Adrenal gland (tissue), 9 donors: ENCODE measurements at regions not wholly inside any gene's neighbourhood (a gene's known extent, or its start where the extent isn't known, plus 50 kb on each side); places are given as distances from the start of the nearest gene placed in this dataset.

ENCODE experiments used
- DNase-seq, 7 donors: peaks; one replicate each; pipeline ENCODE4 v3.0.0-alpha.2; 2019 to 2020
- H3K27ac ChIP-seq, 5 donors: fragments of 200-600 bp; sonication (generic) in 4 of 5; 1 replicate in 3 of 5; 2 replicates in 2 of 5; pipeline versions ENCODE4 v1.5.1 to v1.8.0; 2016 to 2020; ENCODE audit warnings: mild to moderate bottlenecking in 1 of 5
- H3K27me3 ChIP-seq: fragments of 200-600 bp; 2 replicates; pipeline ENCODE4 v1.8.0; 2021
- H3K36me3 ChIP-seq, 2 donors: fragments of 200-600 bp; replicated peaks in 1 of 2; 1 replicate in 1 of 2; 2 replicates in 1 of 2; pipeline versions ENCODE4 v1.5.1 to v1.8.0; 2018 to 2022
- H3K4me1 ChIP-seq, 2 donors: fragments of 200-600 bp; replicated peaks in 1 of 2; 1 replicate in 1 of 2; 2 replicates in 1 of 2; pipeline versions ENCODE4 v1.5.1 to v1.8.0; 2018 to 2021
- H3K4me3 ChIP-seq, 4 donors: fragments of 200-600 bp; sonication (generic) in 3 of 4; one replicate each; pipeline ENCODE4 v1.5.1; 2016 to 2018
- H3K9me3 ChIP-seq, 3 donors: fragments of 200-600 bp; sonication (generic) in 1 of 3; replicated peaks in 1 of 3; 1 replicate in 2 of 3; 2 replicates in 1 of 3; pipeline versions ENCODE4 v1.5.1 to v1.8.0; 2016 to 2021
- CTCF ChIP-seq, 6 experiments: fragments of 450-650 bp in 4 of 6; fragments of 200-600 bp in 2 of 6; sonication (generic) in 1 of 6; IDR thresholded peaks; 1 replicate in 5 of 6; 2 replicates in 1 of 6; pipeline versions ENCODE4 v1.5.1 to v1.8.0; 2016 to 2021; ENCODE audit warnings: antibody characterized with exemption in 6 of 6, mild to moderate bottlenecking in 2 of 6, moderate library complexity in 1 of 6
- POLR2A ChIP-seq, 2 donors: fragments of 450-650 bp; IDR thresholded peaks; one replicate each; pipeline ENCODE4 v1.6.1; 2017; ENCODE audit warnings: antibody characterized with exemption in 2 of 2, mild to moderate bottlenecking in 2 of 2, moderate library complexity in 1 of 2
- WGBS, 4 donors: extraction: QIAGEN DNeasy Blood & Tissue Kit in 2 of 4; methylation state at CpG; one replicate each; pipeline versions ENCODE4 v1.1.5 to v1.1.7; 2013 to 2017; 5-methylcytosine and 5-hydroxymethylcytosine counted together
- intact Hi-C, 2 donors: fragments of 100-400 bp; cut with DNase I; formaldehyde crosslinking; loops; one replicate each; pipeline versions ENCODE4 v1.14.1 to v1.15.0; 2022 to 2023
- donor health status: healthy with polysubstance abuse.
- donor health status: Bipolar disorder and iron deficiency.
- donor health status: DM: yes; HTN: yes; CAD: no.
- donor health status: DM: no; HTN: no; CAD: no.
- donor health status: DM: no; HTN: no; CAD: no.

DNA sequence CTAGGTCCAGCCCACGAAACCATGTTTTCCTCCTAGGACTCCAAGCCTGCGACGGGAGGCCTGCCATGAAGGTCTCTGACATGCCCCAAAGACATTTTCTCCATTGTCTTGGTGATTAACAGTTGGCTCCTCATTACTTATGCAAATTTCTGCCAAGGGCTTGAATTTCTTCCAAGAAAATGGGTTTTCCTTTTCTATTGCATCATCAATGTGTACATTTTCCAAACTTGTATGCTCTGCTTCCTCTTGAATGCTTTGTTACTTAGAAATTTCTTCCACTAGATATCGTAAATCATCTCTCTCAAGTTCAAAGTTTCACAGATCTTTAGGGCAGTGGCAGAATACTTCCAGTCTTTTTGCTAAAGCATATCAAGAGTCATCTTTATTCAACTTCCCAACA is 1792.7 kb upstream of the CDH9 start:
- TF ChIP-seq CTCF (IDR thresholded peaks at IDR 0.05) (no peak), POLR2A (IDR thresholded peaks at IDR 0.05) (no peak)

DNA sequence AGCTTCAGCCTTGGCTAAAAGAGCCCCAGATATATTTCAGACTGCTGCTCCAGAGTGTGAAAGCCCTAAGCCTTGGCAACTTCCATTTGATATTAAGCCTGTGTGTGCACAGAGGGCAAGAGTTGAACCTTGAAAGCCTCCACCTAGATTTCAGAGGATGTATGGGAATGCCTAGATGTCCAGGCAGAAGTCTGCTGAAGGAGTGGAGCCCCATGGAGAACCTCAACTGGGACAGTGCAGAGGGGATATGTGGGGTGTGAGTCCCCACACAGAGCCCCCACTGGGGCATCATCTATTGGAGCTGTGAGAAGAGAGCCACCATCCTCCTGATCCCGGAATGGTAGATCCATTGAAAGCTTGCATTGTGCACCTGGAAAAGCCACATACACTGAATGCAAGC is 1784.8 kb upstream of the CDH9 start:
- 70 to 88% (median 85%) methylated on average over 1 of the region's 1 CpG for WGBS, 4 donors
- H3K4me3 ChIP-seq: no peak overlapping the region
- H3K9me3 ChIP-seq: no peaks in the 10 kb centered on the region
- H3K27me3 ChIP-seq: no peaks in the 10 kb centered on the region
- TF ChIP-seq POLR2A (IDR thresholded peaks at IDR 0.05): no peak
- TF ChIP-seq CTCF (IDR thresholded peaks at IDR 0.05): no peak
- no peaks in the 10 kb centered on the region for H3K4me1 ChIP-seq
- intact Hi-C loops: no loop called here
- no peak for DNase-seq
- no peak overlapping the region for H3K27ac ChIP-seq
- H3K36me3 ChIP-seq: no peaks in the 10 kb centered on the region

More for the DNA sequence above, 1792.7 kb upstream of the CDH9 start:
- Histone ChIP-seq H3K27ac (no peak overlapping the region), H3K36me3 (no peaks in the 10 kb centered on the region), H3K9me3 (no peaks in the 10 kb centered on the region), H3K4me3 (no peak overlapping the region), H3K27me3 (no peaks in the 10 kb centered on the region), H3K4me1 (no peaks in the 10 kb centered on the region)
- no peak for DNase-seq
- intact Hi-C loops: no loop called here
- WGBS, 4 donors: 82 to 87% (median 84%) methylated on average over 4 of the region's 4 CpGs

GRCh38 chr5:28822071-28822470 is 1783.7 kb upstream of the CDH9 start:
- Histone ChIP-seq H3K27ac (no peak overlapping the region), H3K9me3 (no peaks in the 10 kb centered on the region), H3K36me3 (no peaks in the 10 kb centered on the region), H3K4me1 (no peaks in the 10 kb centered on the region), H3K4me3 (no peak overlapping the region), H3K27me3 (no peaks in the 10 kb centered on the region)
- WGBS, 4 donors: 31 to 45% (median 41%) methylated on average over 2 of the region's 2 CpGs
- DNase-seq: no peak
- no peak for TF ChIP-seq POLR2A (IDR thresholded peaks at IDR 0.05)
- no peak for TF ChIP-seq CTCF (IDR thresholded peaks at IDR 0.05)
- intact Hi-C loops: no loop called here

GRCh38 chr5:28810751-28811136 is 1772.4 kb upstream of the CDH9 start:
- TF ChIP-seq POLR2A (IDR thresholded peaks at IDR 0.05): no peak
- no peak for TF ChIP-seq CTCF (IDR thresholded peaks at IDR 0.05)
- intact Hi-C loops: no loop called here
- 72 to 79% (median 75%) methylated on average over 4 of the region's 4 CpGs for WGBS, 4 donors

More at GRCh38 chr5:28810751-28811136, 1772.4 kb upstream of the CDH9 start:
- Histone ChIP-seq H3K9me3 (no peaks in the 10 kb centered on the region), H3K4me3 (no peak overlapping the region), H3K27ac (no peak overlapping the region), H3K27me3 (no peaks in the 10 kb centered on the region), H3K4me1 (no peaks in the 10 kb centered on the region), H3K36me3 (no peaks in the 10 kb centered on the region)
- DNase-seq: no peak
